Calu3 (cell line): ENCODE measurements at regions not wholly inside any gene's neighbourhood (a gene's known extent, or its start where the extent isn't known, plus 50 kb on each side); places are given as distances from the start of the nearest gene placed in this dataset.

Source experiments
- BruUV-seq: library from RNA; stranded (reverse); fragments of 400-500 nt; replicated peaks from 2 replicates; lab custom pipeline; 2021; lab: Mats Ljungman, UMichigan
- CTCF ChIA-PET: fragments of 300-600 bp; sonication (Branson Sonifier 250); formaldehyde crosslinking; loops from one replicate; lab custom pipeline; 2022; ENCODE audit warnings: antibody characterized with exemption; lab: Charles Lee
- DNase-seq: peaks from one replicate; pipeline ENCODE4 v3.0.0; 2022
- H3K27ac Mint-ChIP-seq: one replicate; pipeline ENCODE4 v1.8.0; 2022; ENCODE audit warnings: mixed read lengths; ENCODE audit not compliant: unreplicated experiment
- H3K27me3 Mint-ChIP-seq: one replicate; pipeline ENCODE4 v1.8.0; 2022; ENCODE audit warnings: mixed read lengths; ENCODE audit not compliant: unreplicated experiment
- H3K36me3 Mint-ChIP-seq: one replicate; pipeline ENCODE4 v1.8.0; 2022; ENCODE audit warnings: mild to moderate bottlenecking, moderate library complexity, mixed read lengths; ENCODE audit not compliant: insufficient read depth, unreplicated experiment
- H3K4me1 Mint-ChIP-seq: one replicate; pipeline ENCODE4 v1.8.0; 2022; ENCODE audit warnings: mild to moderate bottlenecking, low read depth, mixed read lengths; ENCODE audit not compliant: unreplicated experiment
- H3K4me3 Mint-ChIP-seq: one replicate; pipeline ENCODE4 v1.8.0; 2022; ENCODE audit warnings: mild to moderate bottlenecking, low read depth, moderate library complexity, mixed read lengths; ENCODE audit not compliant: unreplicated experiment
- H3K9me3 Mint-ChIP-seq: one replicate; pipeline ENCODE4 v1.8.0; 2022; ENCODE audit warnings: low read depth, mixed read lengths; ENCODE audit not compliant: unreplicated experiment
- intact Hi-C: fragments of 100-400 bp; cut with micrococcal nuclease; formaldehyde crosslinking; loops from one replicate; pipeline ENCODE4 v1.10.0; 2022; ENCODE audit not compliant: unreplicated experiment
- TF ChIP-seq, protein P1 (sequence below): fragments of 200-600 bp; IDR thresholded peaks from one replicate; pipeline ENCODE4 v1.8.0; 2022; ENCODE audit warnings: antibody characterized with exemption; ENCODE audit not compliant: unreplicated experiment

DNA sequence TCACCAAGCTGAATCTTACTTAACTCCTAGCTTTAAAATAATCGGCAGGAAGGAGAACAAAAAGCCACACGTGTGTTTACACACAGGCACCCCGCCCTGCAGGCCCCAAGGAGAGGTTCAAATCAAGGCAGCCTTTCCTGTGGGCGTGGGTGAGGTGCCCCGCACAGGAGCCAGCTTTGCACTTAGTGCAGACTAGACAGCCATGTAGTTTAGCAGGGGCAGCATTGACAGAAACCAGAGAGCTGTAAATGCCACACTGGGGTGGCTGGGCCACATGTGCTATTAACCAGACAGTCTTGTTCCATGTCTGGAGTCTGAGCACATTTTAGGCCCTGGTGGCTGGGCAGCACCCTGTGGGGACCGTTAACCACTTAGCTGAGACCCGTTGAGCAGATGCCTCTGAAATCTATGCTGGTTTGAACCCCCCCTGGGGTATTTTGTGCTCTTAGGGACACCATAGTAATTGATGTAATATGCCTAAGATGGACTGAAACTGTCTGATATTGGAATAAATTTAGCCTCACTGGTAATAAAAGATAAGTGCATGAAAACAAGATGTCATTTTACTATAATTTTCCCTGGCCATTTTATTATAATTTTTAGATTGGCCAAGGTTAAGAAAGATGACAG, 106.4 kb upstream of the KCNG1 start:
- TF ChIP-seq, protein P1, sequence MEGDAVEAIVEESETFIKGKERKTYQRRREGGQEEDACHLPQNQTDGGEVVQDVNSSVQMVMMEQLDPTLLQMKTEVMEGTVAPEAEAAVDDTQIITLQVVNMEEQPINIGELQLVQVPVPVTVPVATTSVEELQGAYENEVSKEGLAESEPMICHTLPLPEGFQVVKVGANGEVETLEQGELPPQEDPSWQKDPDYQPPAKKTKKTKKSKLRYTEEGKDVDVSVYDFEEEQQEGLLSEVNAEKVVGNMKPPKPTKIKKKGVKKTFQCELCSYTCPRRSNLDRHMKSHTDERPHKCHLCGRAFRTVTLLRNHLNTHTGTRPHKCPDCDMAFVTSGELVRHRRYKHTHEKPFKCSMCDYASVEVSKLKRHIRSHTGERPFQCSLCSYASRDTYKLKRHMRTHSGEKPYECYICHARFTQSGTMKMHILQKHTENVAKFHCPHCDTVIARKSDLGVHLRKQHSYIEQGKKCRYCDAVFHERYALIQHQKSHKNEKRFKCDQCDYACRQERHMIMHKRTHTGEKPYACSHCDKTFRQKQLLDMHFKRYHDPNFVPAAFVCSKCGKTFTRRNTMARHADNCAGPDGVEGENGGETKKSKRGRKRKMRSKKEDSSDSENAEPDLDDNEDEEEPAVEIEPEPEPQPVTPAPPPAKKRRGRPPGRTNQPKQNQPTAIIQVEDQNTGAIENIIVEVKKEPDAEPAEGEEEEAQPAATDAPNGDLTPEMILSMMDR = no peak
- Mint-ChIP-seq H3K27ac (no peak overlapping the region), H3K4me1 (peaks cover 3% of the 10 kb centered on the region), H3K9me3 (no peaks in the 10 kb centered on the region), H3K36me3 (no peaks in the 10 kb centered on the region), H3K4me3 (no peak overlapping the region), H3K27me3 (peaks cover 32% of the 10 kb centered on the region)
- BruUV-seq = no TSS peak
- intact Hi-C loops = no loop called here
- CTCF ChIA-PET = interaction anchor here (0.6 to 1.8 kb wide), 5 partner anchors 11 to 312 kb away, joined by 3 to 13 read pairs (median 3); no protein-coding TSS in a partner anchor
- DNase-seq = no peak

DNA sequence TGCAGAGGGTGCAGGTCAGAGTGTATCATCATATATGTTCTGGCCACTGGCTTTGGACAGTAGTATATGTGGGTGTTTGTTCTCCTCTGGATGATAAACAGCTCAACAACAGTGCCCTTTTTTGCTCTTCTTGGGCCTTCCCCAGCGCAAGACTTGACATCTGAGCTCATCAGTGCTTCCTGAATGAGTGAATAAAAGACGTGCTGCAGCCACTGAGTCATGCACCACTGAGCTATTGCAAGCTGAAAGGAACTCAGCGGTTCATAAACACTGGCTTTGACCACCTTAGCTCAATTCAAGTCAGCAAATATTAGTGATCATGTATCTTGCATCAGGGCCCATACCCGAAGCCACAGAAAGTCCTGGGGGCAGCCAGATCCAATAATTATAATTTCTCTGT, 105.3 kb upstream of the KCNG1 start:
- no peaks in the 10 kb centered on the region for H3K4me1 Mint-ChIP-seq
- H3K27me3 Mint-ChIP-seq = peaks cover 32% of the 10 kb centered on the region
- no peak for DNase-seq
- BruUV-seq = no TSS peak
- intact Hi-C loops = no loop called here
- no peak overlapping the region for H3K4me3 Mint-ChIP-seq
- no peaks in the 10 kb centered on the region for H3K9me3 Mint-ChIP-seq
- H3K27ac Mint-ChIP-seq = no peak overlapping the region
- CTCF ChIA-PET = interaction anchor here (1.3 to 1.8 kb wide), 2 partner anchors 11 to 141 kb away, joined by 5 to 13 read pairs; no protein-coding TSS in a partner anchor
- TF ChIP-seq, protein P1 = no peak
- H3K36me3 Mint-ChIP-seq = no peaks in the 10 kb centered on the region

GRCh38 chr20:51127713-51128112, 104.8 kb upstream of the KCNG1 start:
- H3K4me1 Mint-ChIP-seq = peaks cover 1% of the 10 kb centered on the region
- H3K9me3 Mint-ChIP-seq = no peaks in the 10 kb centered on the region
- H3K4me3 Mint-ChIP-seq = no peak overlapping the region
- TF ChIP-seq, protein P1 = no peak
- no peak for DNase-seq
- intact Hi-C loops = no loop called here
- no peaks in the 10 kb centered on the region for H3K36me3 Mint-ChIP-seq
- CTCF ChIA-PET = interaction anchor here (0.6 to 1.8 kb wide), 2 partner anchors 11 to 392 kb away, joined by 3 to 13 read pairs; no protein-coding TSS in a partner anchor
- H3K27me3 Mint-ChIP-seq = peaks cover 34% of the 10 kb centered on the region
- BruUV-seq = no TSS peak
- no peak overlapping the region for H3K27ac Mint-ChIP-seq

GRCh38 chr20:51126337-51126736, 103.4 kb upstream of the KCNG1 start:
- DNase-seq = no peak
- CTCF ChIA-PET = interaction anchor here (0.6 kb wide), 1 partner anchor 377 kb away, joined by 3 read pairs; no protein-coding TSS in a partner anchor
- no TSS peak for BruUV-seq
- intact Hi-C loops = no loop called here
- Mint-ChIP-seq H3K4me3 (no peak overlapping the region), H3K4me1 (peaks cover 15% of the 10 kb centered on the region), H3K27ac (no peak overlapping the region), H3K36me3 (peaks cover 5% of the 10 kb centered on the region), H3K27me3 (peaks cover 47% of the 10 kb centered on the region), H3K9me3 (no peaks in the 10 kb centered on the region)
- TF ChIP-seq, protein P1 = no peak
